Activated T-cell treated with anti-CD3 and anti-CD28 coated beads, Interleukin-2, amount 50 U/mL, for 72 hours (primary cell): ENCODE measurements at regions not wholly inside any gene's neighbourhood (a gene's known extent, or its start where the extent isn't known, plus 50 kb on each side); places are given as distances from the start of the nearest gene placed in this dataset.
"Not testable (repeated sequence)": the region's sequence is repeated elsewhere in the genome, so short reads cannot be mapped to it uniquely, and the experiment has no call there.

Experiments used
- ATAC-seq, 2 donors: fragments of 150-1000 bp; cut with Tn5 transposase; replicated peaks in 1 of 2; 2 replicates each; pipeline ENCODE4 v1.10.0; 2021; ENCODE audit warnings: moderate library complexity in 2 of 2, mild to moderate bottlenecking in 1 of 2
- DNase-seq, 2 donors: peaks; one replicate each; pipeline ENCODE4 v3.0.0; 2021 to 2022; ENCODE audit warnings: mixed read lengths in 1 of 2
- H3K27ac Mint-ChIP-seq: one replicate; pipeline ENCODE4 v1.8.0; 2022; ENCODE audit warnings: mild to moderate bottlenecking, moderate library complexity, mixed read lengths
- H3K27me3 Mint-ChIP-seq: one replicate; pipeline ENCODE4 v1.8.0; 2022; ENCODE audit warnings: low read depth, mixed read lengths
- H3K36me3 Mint-ChIP-seq, 2 donors: one replicate each; pipeline ENCODE4 v1.8.0; 2022; ENCODE audit warnings: mixed read lengths in 2 of 2, mild to moderate bottlenecking in 1 of 2; ENCODE audit not compliant: insufficient read depth in 2 of 2
- H3K4me1 Mint-ChIP-seq: one replicate; pipeline ENCODE4 v1.8.0; 2022; ENCODE audit warnings: low read depth, mixed read lengths
- H3K4me3 Mint-ChIP-seq, 2 donors: one replicate each; pipeline ENCODE4 v1.8.0; 2022; ENCODE audit warnings: mild to moderate bottlenecking in 2 of 2, mixed read lengths in 2 of 2, moderate library complexity in 2 of 2
- H3K9me3 Mint-ChIP-seq, 2 donors: one replicate each; pipeline ENCODE4 v1.8.0; 2022; ENCODE audit warnings: mixed read lengths in 2 of 2

DNA sequence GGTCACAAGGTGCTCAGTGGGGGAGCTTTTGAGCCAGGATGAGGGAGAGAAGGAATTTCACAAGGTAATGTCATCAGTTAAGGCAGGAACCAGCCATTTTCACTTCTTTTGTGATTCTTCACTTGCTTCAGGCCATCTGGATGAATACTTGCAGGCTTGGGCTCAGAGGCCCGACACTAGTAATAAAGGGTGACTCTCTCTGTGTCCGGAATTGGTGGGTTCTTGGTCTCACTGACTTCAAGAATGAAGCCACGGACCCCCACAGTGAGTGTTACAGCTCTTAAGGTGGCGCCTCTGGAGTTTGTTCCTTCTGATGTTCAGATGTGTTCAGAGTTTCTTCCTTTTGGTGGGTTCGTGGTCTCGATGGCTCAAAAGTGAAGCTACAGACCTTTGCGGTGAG, 131.8 kb upstream of the RXFP2 start:
- not testable (repeated sequence) for H3K27me3 Mint-ChIP-seq, H3K4me1 Mint-ChIP-seq, H3K4me3 Mint-ChIP-seq, H3K27ac Mint-ChIP-seq, H3K9me3 Mint-ChIP-seq, H3K36me3 Mint-ChIP-seq, DNase-seq, ATAC-seq

DNA sequence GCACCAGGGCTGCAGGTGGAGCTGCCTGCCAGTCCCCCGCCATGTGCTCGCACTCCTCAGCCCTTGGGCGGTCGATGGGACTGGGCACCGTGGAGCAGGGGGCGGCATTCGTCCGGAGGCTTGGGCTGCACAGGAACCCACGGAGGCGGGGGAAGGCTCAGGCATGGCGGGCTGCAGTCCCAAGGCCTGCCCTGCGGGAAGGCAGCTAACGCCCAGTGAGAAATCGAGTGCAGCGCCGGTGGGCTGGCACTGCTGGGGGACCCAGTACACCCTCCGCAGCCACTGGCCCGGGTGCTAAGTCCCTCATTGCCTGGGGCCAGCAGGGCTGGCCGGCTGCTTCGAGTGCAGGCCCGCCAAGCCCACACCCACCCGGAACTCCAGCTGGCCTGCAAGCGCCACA, 130.5 kb upstream of the RXFP2 start:
- ATAC-seq, H3K4me3 Mint-ChIP-seq, H3K4me1 Mint-ChIP-seq: not testable (repeated sequence)

DNA sequence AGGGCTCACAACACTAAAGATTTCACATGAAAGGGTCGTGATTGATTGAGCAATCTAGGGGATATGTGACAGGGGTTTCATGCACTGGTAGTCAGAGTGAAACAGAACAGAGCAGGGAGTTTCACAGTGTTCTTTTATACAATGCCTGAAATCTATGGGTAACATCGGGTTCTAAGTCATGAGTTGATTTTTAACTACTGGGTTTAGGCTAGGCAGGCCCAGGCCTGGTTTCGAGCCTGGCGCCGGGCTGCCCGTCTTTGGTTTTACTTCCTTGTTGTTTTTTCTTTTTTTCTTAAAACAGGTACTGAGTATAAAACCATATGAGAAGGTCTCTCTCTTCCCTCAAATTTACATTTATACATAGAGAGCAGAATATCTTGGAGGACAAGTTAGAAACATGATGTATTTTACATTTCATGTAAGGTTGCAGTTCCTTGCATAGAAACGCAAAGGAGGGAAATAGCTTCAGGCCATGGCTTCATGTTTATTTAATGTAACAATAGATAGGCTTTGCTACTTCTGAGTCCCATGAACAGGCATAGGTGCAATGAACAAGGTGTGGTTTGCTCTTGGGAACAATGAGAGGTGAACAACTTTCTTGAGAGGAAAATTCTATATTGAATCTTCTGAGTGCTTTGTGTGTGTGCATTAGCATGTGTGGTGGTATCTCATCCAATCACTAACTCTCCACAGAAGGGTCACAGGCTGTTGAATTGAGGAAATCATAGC, 128.9 kb upstream of the RXFP2 start:
- no peaks in the 10 kb centered on the region for H3K27me3 Mint-ChIP-seq
- DNase-seq (no peak), ATAC-seq (no peak)
- no peaks in the 10 kb centered on the region for H3K4me1 Mint-ChIP-seq
- no peak overlapping the region for H3K4me3 Mint-ChIP-seq
- H3K36me3 Mint-ChIP-seq = no peaks in the 10 kb centered on the region
- no peak overlapping the region for H3K27ac Mint-ChIP-seq
- peaks cover 0 to 4% of the 10 kb centered on the region in 2 donors for H3K9me3 Mint-ChIP-seq

More for the DNA sequence above, 130.5 kb upstream of the RXFP2 start:
- H3K9me3 Mint-ChIP-seq, H3K36me3 Mint-ChIP-seq, H3K27me3 Mint-ChIP-seq, H3K27ac Mint-ChIP-seq, DNase-seq: not testable (repeated sequence)

DNA sequence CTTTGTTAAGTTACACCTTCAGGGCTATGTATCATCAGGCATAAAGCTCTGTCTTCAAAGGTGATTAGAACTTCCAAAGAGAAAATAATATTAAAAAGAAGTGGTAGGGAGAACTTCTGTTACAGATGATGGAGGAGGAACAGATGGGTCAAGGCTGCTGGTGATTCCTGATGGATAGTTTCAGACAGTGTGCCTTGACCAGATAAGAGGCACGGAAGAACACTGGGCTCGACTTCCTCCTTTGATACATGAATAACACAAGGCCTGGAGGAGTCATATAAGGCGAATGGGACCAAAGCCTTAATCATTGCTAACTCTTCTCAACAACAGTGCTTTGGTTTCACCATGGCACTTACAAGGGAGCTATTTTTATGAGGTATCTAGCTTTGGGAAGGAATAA, 128.1 kb upstream of the RXFP2 start:
- H3K36me3 Mint-ChIP-seq = no peaks in the 10 kb centered on the region
- no peaks in the 10 kb centered on the region for H3K4me1 Mint-ChIP-seq
- no peaks in the 10 kb centered on the region for H3K27me3 Mint-ChIP-seq
- H3K4me3 Mint-ChIP-seq = no peak overlapping the region
- DNase-seq (no peak), ATAC-seq (no peak)
- peaks cover 0 to 4% of the 10 kb centered on the region in 2 donors for H3K9me3 Mint-ChIP-seq
- no peak overlapping the region for H3K27ac Mint-ChIP-seq

DNA sequence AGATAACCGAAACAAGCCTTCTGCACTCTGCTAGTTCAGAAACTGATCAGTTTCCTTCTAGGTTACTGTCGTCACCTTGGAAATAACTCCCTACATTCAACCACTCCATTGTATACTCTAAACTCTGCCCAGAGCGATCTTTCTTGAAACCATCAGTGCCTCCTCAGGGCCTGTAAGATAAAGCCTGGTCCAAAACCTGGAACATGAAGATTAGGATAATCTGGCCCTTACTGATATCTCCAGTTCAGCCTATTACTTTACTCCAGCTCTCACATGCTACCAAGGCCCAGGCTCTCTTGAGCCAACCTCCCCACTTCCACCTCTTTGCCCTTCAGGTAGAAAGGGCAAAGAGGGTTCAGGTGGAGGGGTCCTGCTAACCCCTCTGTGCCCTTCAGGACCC, 125.3 kb upstream of the RXFP2 start:
- ATAC-seq (no peak), DNase-seq (no peak)
- Mint-ChIP-seq H3K4me1 (no peaks in the 10 kb centered on the region), H3K4me3 (no peak overlapping the region), H3K9me3 (peaks cover 0 to 4% of the 10 kb centered on the region in 2 donors), H3K36me3 (no peaks in the 10 kb centered on the region), H3K27me3 (no peaks in the 10 kb centered on the region), H3K27ac (no peak overlapping the region)

DNA sequence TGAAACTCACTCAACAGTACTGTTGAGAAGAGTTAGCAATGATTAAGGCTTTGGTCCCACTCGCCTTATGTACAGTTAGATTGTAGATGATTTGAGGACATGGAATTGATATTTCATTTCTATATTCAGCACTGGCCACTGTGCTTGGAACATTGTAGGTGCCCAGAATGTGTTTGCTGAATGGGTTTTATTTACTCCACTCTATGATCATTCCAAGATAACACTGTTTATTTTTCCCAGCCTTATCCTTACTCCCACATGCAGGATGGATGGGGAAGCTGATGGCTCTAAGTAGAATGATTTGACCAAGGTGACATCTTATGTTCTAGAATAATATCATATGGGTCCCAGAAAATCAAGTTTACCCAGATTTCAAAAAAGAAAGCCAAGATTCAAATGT, 124.6 kb upstream of the RXFP2 start:
- Mint-ChIP-seq H3K4me3 (no peak overlapping the region), H3K36me3 (no peaks in the 10 kb centered on the region), H3K9me3 (peaks cover 0 to 4% of the 10 kb centered on the region in 2 donors)

DNA sequence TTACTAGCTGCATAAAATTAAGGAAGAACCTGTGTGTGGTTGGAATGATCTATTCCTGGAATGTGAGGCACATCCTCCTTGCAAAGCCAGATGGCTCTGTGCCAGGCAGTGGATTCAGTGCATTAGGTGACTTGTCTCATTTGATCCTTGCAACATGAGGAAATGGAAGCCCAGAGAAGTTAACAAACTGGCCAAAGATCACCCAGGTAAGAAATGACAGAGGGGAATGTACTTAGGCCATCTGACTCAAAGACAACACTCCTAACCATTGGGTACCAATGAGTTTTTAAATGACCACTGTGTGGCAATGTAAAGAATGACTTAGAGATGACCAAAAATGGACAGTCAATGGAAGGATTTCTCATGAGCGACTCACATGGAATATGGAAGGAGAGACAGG, 114.2 kb upstream of the RXFP2 start:
- Mint-ChIP-seq H3K36me3 (no peaks in the 10 kb centered on the region), H3K4me1 (no peaks in the 10 kb centered on the region), H3K9me3 (no peaks in the 10 kb centered on the region), H3K27ac (no peak overlapping the region), H3K27me3 (peaks cover 19% of the 10 kb centered on the region), H3K4me3 (no peak overlapping the region)
- ATAC-seq = no peak
- no peak for DNase-seq

More for the DNA sequence above, 124.6 kb upstream of the RXFP2 start:
- H3K27ac Mint-ChIP-seq = no peak overlapping the region
- ATAC-seq (no peak), DNase-seq (no peak)
- no peaks in the 10 kb centered on the region for H3K27me3 Mint-ChIP-seq
- no peaks in the 10 kb centered on the region for H3K4me1 Mint-ChIP-seq

DNA sequence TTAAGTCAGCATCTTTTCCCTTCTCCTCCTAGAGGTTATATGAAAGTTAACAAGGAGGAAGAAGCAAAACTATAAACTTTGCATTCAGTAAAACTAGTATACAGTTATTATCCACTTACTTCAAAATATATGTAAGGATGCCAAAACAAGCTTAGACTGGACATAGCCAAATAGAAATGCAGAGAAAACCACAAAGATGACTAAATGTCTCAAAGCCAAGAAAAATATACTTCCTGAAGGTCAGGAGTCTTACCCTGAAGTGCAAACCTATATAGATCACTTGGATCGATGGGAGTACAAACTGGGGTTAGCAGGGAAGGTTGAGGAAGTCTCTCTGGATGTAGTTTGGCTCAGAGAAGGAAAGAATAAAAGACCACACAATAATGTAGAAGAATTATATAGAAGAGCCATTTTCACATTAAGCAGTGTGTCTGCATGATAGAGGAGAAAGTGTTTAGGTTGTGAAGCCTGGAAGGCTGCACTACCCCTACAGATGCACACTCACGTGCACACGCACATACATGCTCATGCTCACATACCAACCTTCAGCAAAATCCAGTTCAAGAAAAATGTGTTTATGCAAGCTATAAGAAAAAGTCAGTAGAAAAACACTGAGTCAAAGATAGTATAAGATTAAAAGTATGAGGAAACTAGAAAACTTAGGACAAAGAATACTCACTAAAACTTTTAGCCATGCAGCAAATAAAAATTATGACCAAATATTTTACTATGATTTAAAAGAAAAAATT, 112.1 kb upstream of the RXFP2 start:
- H3K4me3 Mint-ChIP-seq = no peak overlapping the region
- ATAC-seq = no peak
- H3K9me3 Mint-ChIP-seq = peaks cover 0 to 3% of the 10 kb centered on the region in 2 donors
- peaks cover 19% of the 10 kb centered on the region for H3K27me3 Mint-ChIP-seq
- DNase-seq = no peak
- no peaks in the 10 kb centered on the region for H3K36me3 Mint-ChIP-seq
- H3K4me1 Mint-ChIP-seq = no peaks in the 10 kb centered on the region
- H3K27ac Mint-ChIP-seq = no peak overlapping the region

DNA sequence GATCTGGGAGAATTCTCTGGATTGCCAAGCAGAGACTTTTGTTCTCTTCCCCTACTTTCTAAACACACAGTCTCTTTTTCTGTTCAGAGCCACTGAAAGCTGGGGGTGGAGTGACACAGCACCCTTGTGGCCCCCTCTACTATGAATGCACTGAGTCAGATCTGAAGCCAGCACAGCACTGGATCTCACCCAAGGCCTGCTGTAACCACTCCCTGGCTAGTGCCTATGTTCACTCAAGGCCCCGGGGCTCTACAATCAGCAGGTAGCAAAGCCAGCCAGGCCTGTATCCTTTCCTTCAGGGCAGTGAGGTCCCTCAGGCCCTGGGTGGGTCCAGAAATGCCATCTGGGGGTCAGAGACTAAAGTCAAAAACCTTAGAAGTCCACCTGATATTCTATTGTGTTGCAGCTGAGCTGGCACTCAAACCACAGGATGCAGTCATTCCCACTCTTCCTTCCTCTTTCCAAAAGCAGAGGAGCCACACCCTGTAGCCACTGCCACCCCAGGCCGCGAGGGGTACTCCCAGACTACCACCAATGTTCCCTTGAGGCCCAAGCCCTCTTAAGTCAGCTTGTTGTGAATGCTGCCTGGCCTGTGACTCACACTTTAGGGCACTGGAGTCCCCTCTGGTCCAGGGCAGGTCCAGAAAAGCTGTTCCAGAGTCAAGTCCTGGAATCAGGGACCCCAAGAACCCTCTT, 110.1 kb upstream of the RXFP2 start:
- H3K4me3 Mint-ChIP-seq = no peak overlapping the region
- H3K27me3 Mint-ChIP-seq = peaks cover 12% of the 10 kb centered on the region
- H3K27ac Mint-ChIP-seq = no peak overlapping the region
- peaks cover 2 to 3% of the 10 kb centered on the region in 2 donors for H3K9me3 Mint-ChIP-seq
- no peaks in the 10 kb centered on the region for H3K4me1 Mint-ChIP-seq
- DNase-seq (no peak), ATAC-seq (peak in 1 of 2 donors; percentile 23)
- H3K36me3 Mint-ChIP-seq = no peaks in the 10 kb centered on the region

DNA sequence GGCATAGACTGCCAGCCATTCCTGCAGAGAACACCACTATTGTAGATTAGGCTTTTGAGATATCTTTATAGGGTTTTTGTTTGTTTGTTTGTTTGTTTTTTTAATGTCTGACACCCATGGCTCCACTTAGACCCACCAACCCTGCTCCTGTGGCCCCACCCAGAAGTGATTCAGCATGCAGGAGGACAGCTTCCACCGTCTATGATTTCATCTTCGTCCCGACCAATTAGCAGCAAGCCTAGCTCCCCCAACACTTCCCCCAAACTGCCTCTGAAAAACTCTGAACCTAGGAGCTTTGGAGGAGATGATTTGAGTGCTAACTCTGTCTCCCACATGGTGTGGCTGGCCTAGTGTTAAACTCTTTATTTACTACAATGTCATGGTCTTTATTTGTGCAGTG, 108.3 kb upstream of the RXFP2 start:
- ATAC-seq (no peak), DNase-seq (no peak)
- no peak overlapping the region for H3K4me3 Mint-ChIP-seq
- H3K27me3 Mint-ChIP-seq = peaks cover 12% of the 10 kb centered on the region
- H3K9me3 Mint-ChIP-seq = peaks cover 7 to 9% of the 10 kb centered on the region in 2 donors
- no peak overlapping the region for H3K27ac Mint-ChIP-seq
- H3K4me1 Mint-ChIP-seq = no peaks in the 10 kb centered on the region
- H3K36me3 Mint-ChIP-seq = peaks cover 0 to 3% of the 10 kb centered on the region in 2 donors

DNA sequence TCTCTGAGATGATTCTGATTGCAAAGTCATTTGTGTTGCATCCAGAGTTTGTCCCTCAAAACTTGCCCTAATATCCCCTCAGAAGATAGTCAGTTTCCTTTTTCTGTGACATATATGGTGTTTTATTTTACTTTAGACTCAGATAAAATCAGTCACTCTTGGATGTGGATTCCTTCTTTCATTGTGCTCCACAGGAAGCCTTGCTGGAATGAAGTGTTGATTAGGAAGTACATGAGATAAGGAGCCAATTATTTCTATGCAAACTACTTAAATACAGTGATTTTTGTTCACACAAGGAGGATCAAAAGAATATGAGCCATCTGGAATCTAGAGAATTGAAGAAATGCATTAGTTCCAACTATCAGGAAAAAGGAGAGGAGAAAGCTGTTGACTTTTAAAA, 107.6 kb upstream of the RXFP2 start:
- Mint-ChIP-seq H3K27me3 (peaks cover 5% of the 10 kb centered on the region), H3K4me1 (no peaks in the 10 kb centered on the region), H3K36me3 (peaks cover 0 to 3% of the 10 kb centered on the region in 2 donors), H3K27ac (no peak overlapping the region), H3K4me3 (no peak overlapping the region), H3K9me3 (peaks cover 7 to 9% of the 10 kb centered on the region in 2 donors)
- ATAC-seq (no peak), DNase-seq (no peak)

DNA sequence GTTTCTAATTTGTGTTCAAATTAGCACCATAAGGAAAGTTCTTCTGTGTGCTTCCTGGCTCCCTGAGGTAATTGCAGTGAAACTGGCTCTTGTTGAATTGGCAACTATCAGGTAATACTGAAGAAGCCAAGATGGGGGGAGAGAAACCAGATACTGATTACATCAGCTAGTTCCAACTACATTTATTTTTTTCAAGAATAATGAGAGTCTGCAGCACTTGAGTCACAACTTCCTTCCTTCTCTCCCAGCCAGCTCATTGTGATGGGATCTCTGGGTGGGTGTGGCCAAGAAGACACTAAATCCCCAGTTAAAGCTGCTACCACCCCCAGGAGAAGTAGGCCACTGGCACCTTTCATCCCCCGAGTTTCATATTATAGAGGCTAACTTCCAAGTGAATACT, 100.7 kb upstream of the RXFP2 start:
- Mint-ChIP-seq H3K4me3 (no peak overlapping the region), H3K4me1 (no peaks in the 10 kb centered on the region), H3K27ac (no peak overlapping the region), H3K27me3 (no peaks in the 10 kb centered on the region), H3K9me3 (peaks cover 10 to 11% of the 10 kb centered on the region in 2 donors), H3K36me3 (peaks cover 3 to 5% of the 10 kb centered on the region in 2 donors)
- no peak for ATAC-seq
- no peak for DNase-seq

DNA sequence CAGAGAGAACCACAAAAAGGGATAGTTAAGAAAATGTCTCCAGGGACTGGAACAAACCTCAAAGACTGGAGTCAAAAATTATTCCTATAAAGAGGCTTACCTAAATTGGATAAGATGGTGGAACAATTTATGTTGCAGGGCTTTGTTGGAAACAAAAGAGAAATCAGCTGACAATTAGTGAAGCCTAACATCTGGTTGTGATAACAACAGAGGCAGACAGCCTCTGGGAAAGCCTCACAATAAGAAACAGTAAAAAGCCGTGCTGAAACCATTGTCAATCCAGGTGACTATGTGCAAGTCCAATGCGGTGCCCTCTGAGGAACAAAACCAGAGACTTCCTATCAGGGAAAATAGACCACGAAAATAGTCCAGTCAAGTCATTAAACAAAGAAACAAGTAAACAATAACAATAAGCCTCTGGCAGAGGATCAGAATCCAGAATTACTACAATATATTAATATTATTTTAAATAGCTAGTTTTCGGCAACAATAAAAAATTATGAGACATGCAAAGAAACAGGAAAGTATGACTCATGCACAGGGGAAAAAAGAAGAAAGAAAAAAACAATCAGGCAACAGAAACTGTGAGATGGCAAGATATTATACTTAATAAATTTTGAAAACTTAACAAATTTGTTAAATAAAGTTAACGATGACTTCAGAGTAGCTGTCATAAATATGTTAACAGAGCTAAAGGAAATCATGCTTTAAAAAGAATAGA, 99.7 kb upstream of the RXFP2 start:
- no peaks in the 10 kb centered on the region for H3K4me1 Mint-ChIP-seq
- no peak for DNase-seq

More for the DNA sequence above, 99.7 kb upstream of the RXFP2 start:
- no peak for ATAC-seq
- H3K27me3 Mint-ChIP-seq = no peaks in the 10 kb centered on the region
- H3K9me3 Mint-ChIP-seq = peaks cover 10 to 11% of the 10 kb centered on the region in 2 donors
- no peak overlapping the region for H3K4me3 Mint-ChIP-seq
- no peak overlapping the region for H3K27ac Mint-ChIP-seq
- peaks cover 3 to 5% of the 10 kb centered on the region in 2 donors for H3K36me3 Mint-ChIP-seq
